AG20443 (cell line): ENCODE measurements at regions not wholly inside any gene's neighbourhood (a gene's known extent, or its start where the extent isn't known, plus 50 kb on each side); places are given as distances from the start of the nearest gene placed in this dataset.

Source experiments
- DNase-seq: peaks from one replicate; pipeline ENCODE4 v3.0.0; 2012; ENCODE audit warnings: low spot score, mixed read lengths

GRCh38 chr14:101370593-101371569 lies 190.4 kb upstream of the DIO3 start:
- DNase-seq: no peak

GRCh38 chr14:101371799-101372793 lies 189.2 kb upstream of the DIO3 start:
- peak; percentile 8 for DNase-seq

GRCh38 chr14:101372894-101373620 lies 188.2 kb upstream of the DIO3 start:
- DNase-seq: no peak

GRCh38 chr14:101373690-101374295 lies 187.5 kb upstream of the DIO3 start:
- peak; percentile 3 for DNase-seq

GRCh38 chr14:101374373-101375338 lies 186.6 kb upstream of the DIO3 start:
- peak; percentile 4 for DNase-seq

- no peak for DNase-seq
Observed at GRCh38 chr14:101377069-101377468, 184.2 kb upstream of the DIO3 start.

- no peak for DNase-seq
Observed at GRCh38 chr14:101379842-101380241, 181.5 kb upstream of the DIO3 start.

- DNase-seq: no peak
Observed at GRCh38 chr14:101380512-101380911, 180.8 kb upstream of the DIO3 start.

GRCh38 chr14:101380940-101381339 lies 180.4 kb upstream of the DIO3 start:
- DNase-seq: no peak

- DNase-seq: no peak
Observed at GRCh38 chr14:101383737-101384338, 177.5 kb upstream of the DIO3 start.

- no peak for DNase-seq
Observed at GRCh38 chr14:101394374-101394773, 166.9 kb upstream of the DIO3 start.

- DNase-seq: no peak
Observed at GRCh38 chr14:101395779-101396178, 165.5 kb upstream of the DIO3 start.

GRCh38 chr14:101397206-101397605 lies 164.1 kb upstream of the DIO3 start:
- no peak for DNase-seq

GRCh38 chr14:101398011-101398410 lies 163.3 kb upstream of the DIO3 start:
- DNase-seq: no peak

GRCh38 chr14:101399737-101400517 lies 161.4 kb upstream of the DIO3 start:
- DNase-seq: no peak

- DNase-seq: peak; percentile 56
Observed at GRCh38 chr14:101400830-101401229, 160.5 kb upstream of the DIO3 start.

GRCh38 chr14:101402936-101403660 lies 158.2 kb upstream of the DIO3 start:
- peak; percentile 35 for DNase-seq
